Gastroesophageal sphincter (tissue), 4 donors: ENCODE measurements at regions not wholly inside any gene's neighbourhood (a gene's known extent, or its start where the extent isn't known, plus 50 kb on each side); places are given as distances from the start of the nearest gene placed in this dataset.

ENCODE experiments used
- ATAC-seq: fragments of 150-250 bp; one replicate; pipeline ENCODE4 v1.9.1; 2016; ENCODE audit warnings: mild to moderate bottlenecking, moderate library complexity
- H3K27ac ChIP-seq, 4 donors: fragments of 200-600 bp; sonication (generic) in 3 of 4; 1 replicate in 3 of 4; 2 replicates in 1 of 4; pipeline ENCODE4 v1.5.1; 2016 to 2019
- H3K27me3 ChIP-seq: fragments of 200-600 bp; sonication (generic); one replicate; pipeline ENCODE4 v1.5.1; 2019
- H3K36me3 ChIP-seq, 2 donors: fragments of 200-600 bp; sonication (generic); one replicate each; pipeline ENCODE4 v1.5.1; 2019; ENCODE audit warnings: control low read depth in 1 of 2
- H3K4me1 ChIP-seq, 3 donors: fragments of 200-600 bp; sonication (generic); 1 replicate in 2 of 3; 2 replicates in 1 of 3; pipeline ENCODE4 v1.5.1; 2016 to 2019; ENCODE audit warnings: control low read depth in 2 of 3
- H3K4me3 ChIP-seq, 2 donors: fragments of 200-600 bp; sonication (generic); one replicate each; pipeline ENCODE4 v1.5.1; 2019; ENCODE audit warnings: mild to moderate bottlenecking in 1 of 2, moderate library complexity in 1 of 2
- H3K9me3 ChIP-seq, 3 donors: fragments of 200-600 bp; sonication (generic); one replicate each; pipeline ENCODE4 v1.5.1; 2017 to 2019; ENCODE audit warnings: control low read depth in 2 of 3
- CTCF ChIP-seq, 4 experiments: fragments of 200-600 bp in 2 of 4; fragments of 450-650 bp in 2 of 4; sonication (generic) in 1 of 4; IDR thresholded peaks; one replicate each; pipeline ENCODE4 v1.5.1; 2017 to 2019; ENCODE audit warnings: antibody characterized with exemption in 4 of 4, mild to moderate bottlenecking in 2 of 4, moderate library complexity in 2 of 4
- EP300 ChIP-seq: sonication (generic); formaldehyde crosslinking; IDR thresholded peaks from one replicate; pipeline ENCODE4 v1.6.1; 2017; ENCODE audit warnings: antibody characterized with exemption, mild to moderate bottlenecking
- POLR2A ChIP-seq, 2 donors: fragments of 450-650 bp; IDR thresholded peaks; one replicate each; pipeline ENCODE4 v1.6.1; 2017; ENCODE audit warnings: antibody characterized with exemption in 2 of 2, mild to moderate bottlenecking in 2 of 2, moderate library complexity in 1 of 2
- POLR2AphosphoS5 ChIP-seq: sonication (generic); formaldehyde crosslinking; IDR thresholded peaks from one replicate; pipeline ENCODE4 v1.6.1; 2017; ENCODE audit warnings: antibody characterized with exemption
- WGBS, 2 donors: methylation state at CpG; one replicate each; pipeline ENCODE4 v1.1.5; 2018; ENCODE audit warnings: low coverage in 1 of 2; 5-methylcytosine and 5-hydroxymethylcytosine counted together

- Histone ChIP-seq H3K27me3 (no peaks in the 10 kb centered on the region), H3K9me3 (no peaks in the 10 kb centered on the region), H3K27ac (no peak overlapping the region), H3K4me3 (no peak overlapping the region), H3K36me3 (no peaks in the 10 kb centered on the region), H3K4me1 (no peaks in the 10 kb centered on the region)
- WGBS, 2 donors, result 88 to 100% methylated on average over 2 to 4 of the region's 7 CpGs
- no peak for ATAC-seq
- TF ChIP-seq EP300, result no peak
- no peak for TF ChIP-seq POLR2A (IDR thresholded peaks at IDR 0.05)
- TF ChIP-seq POLR2AphosphoS5, result no peak
- TF ChIP-seq CTCF (IDR thresholded peaks at IDR 0.05), result no peak
Measured at GRCh38 chr15:66631616-66632263, 65.9 kb upstream of the LCTL start.

GRCh38 chr15:66633041-66633937, 67.5 kb upstream of the LCTL start:
- no peak for ATAC-seq
- no peaks in the 10 kb centered on the region for H3K27me3 ChIP-seq
- H3K9me3 ChIP-seq, result no peaks in the 10 kb centered on the region
- WGBS, 2 donors, result 80 to 84% methylated on average over 2 to 6 of the region's 19 CpGs
- H3K27ac ChIP-seq, result no peak overlapping the region
- no peaks in the 10 kb centered on the region for H3K4me1 ChIP-seq
- no peaks in the 10 kb centered on the region for H3K36me3 ChIP-seq
- no peak overlapping the region for H3K4me3 ChIP-seq
- TF ChIP-seq EP300 (no peak), CTCF (IDR thresholded peaks at IDR 0.05) (no peak), POLR2AphosphoS5 (no peak), POLR2A (IDR thresholded peaks at IDR 0.05) (no peak)

GRCh38 chr15:66633938-66634250, 68.1 kb upstream of the LCTL start:
- Histone ChIP-seq H3K4me3 (no peak overlapping the region), H3K27ac (no peak overlapping the region), H3K36me3 (no peaks in the 10 kb centered on the region), H3K27me3 (no peaks in the 10 kb centered on the region), H3K4me1 (no peaks in the 10 kb centered on the region), H3K9me3 (no peaks in the 10 kb centered on the region)
- TF ChIP-seq CTCF (IDR thresholded peaks at IDR 0.05), result no peak
- TF ChIP-seq EP300, result no peak
- no peak for TF ChIP-seq POLR2A (IDR thresholded peaks at IDR 0.05)
- ATAC-seq, result no peak
- WGBS, 2 donors, result 100% methylated on average over 1 of the region's 3 CpGs; no CpG with 5 or more reads in 1 of the 2 donors

- no peak for ATAC-seq
- 88 to 90% methylated on average over 2 to 5 of the region's 5 CpGs for WGBS, 2 donors
- H3K36me3 ChIP-seq, result no peaks in the 10 kb centered on the region
- TF ChIP-seq POLR2AphosphoS5 (no peak), EP300 (no peak), POLR2A (IDR thresholded peaks at IDR 0.05) (no peak), CTCF (IDR thresholded peaks at IDR 0.05) (no peak)
- H3K27me3 ChIP-seq, result no peaks in the 10 kb centered on the region
- H3K27ac ChIP-seq, result no peak overlapping the region
- no peaks in the 10 kb centered on the region for H3K4me1 ChIP-seq
- no peak overlapping the region for H3K4me3 ChIP-seq
- no peaks in the 10 kb centered on the region for H3K9me3 ChIP-seq
Measured at GRCh38 chr15:66634540-66634939, 67.5 kb upstream of the SMAD6 start.

- H3K4me1 ChIP-seq, result no peaks in the 10 kb centered on the region
- no peak for ATAC-seq
- no peak overlapping the region for H3K27ac ChIP-seq
- no peaks in the 10 kb centered on the region for H3K36me3 ChIP-seq
- H3K9me3 ChIP-seq, result no peaks in the 10 kb centered on the region
- 71 to 77% methylated on average over 2 to 5 of the region's 5 CpGs for WGBS, 2 donors
- no peak for TF ChIP-seq POLR2A (IDR thresholded peaks at IDR 0.05)
- TF ChIP-seq POLR2AphosphoS5, result no peak
- no peak for TF ChIP-seq CTCF (IDR thresholded peaks at IDR 0.05)
- TF ChIP-seq EP300, result no peak
- H3K27me3 ChIP-seq, result no peaks in the 10 kb centered on the region
- no peak overlapping the region for H3K4me3 ChIP-seq
Measured at GRCh38 chr15:66635006-66635405, 67.0 kb upstream of the SMAD6 start.
